ENCODE measurements at regions not wholly inside any gene's neighbourhood (a gene's known extent, or its start where the extent isn't known, plus 50 kb on each side); places are given as distances from the start of the nearest gene placed in this dataset.
A peak's percentile ranks its signal among the peaks of the same experiment; 100 is the strongest.

DNA sequence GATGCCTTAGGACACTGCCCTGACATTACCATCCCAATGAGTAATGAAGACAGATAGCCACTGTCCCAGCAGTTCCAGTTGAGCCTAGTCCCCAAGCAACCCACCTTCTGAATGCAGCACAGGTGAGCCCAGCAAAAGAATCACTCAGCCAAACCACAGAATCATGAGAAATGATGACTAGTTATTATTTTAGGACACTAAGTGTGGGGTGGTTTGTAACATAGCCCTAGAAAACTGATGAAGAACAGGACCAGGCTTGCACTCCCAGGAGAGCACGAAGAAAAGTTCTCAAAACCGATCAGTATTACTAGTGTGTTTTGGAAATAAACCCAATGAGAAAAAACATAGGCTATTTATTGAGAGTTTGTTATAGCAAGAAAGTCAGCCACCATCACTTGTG lies 129.6 kb upstream of the CNTN6 start:
- no peak for DNase-seq

DNA sequence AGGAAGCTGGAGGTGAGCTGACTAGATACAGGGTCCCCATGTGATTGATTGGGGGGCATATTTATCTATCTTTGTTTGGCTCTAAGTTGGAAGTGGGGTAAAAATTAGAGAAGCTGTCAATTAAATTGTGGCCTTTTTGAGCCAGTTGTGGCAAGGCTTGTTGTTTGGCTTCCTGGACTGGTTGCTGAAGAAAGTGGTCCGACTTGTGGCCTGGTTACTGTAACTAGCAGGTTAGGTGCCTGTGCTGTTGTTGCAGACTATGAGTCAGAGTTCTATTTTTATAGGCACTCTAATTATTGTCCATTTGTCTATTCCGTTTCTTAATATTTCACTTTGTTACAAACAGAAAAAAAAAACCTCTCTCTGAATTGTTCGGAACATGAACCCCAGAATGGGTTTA lies 129.1 kb upstream of the CNTN6 start:
- DNase-seq: no peak

DNA sequence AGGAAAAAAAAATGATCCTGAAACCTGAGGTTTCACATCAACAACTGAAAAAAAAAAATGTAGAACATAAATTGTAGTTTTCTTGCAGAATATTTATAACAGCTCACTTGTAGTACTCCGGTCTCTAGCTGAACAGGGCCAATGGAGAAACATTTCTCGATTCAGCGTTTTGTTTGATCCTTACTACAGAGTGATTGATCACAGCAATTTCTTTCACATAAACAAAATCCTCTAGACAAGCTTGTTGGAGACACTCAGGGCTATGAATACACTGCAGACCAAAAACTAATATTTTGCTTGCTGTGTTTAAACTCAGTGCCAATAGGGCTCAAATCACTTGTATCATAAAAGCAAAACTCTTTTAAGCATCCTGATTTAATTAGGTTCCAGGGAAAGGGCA lies 127.0 kb upstream of the CNTN6 start:
- DNase-seq: no peak

DNA sequence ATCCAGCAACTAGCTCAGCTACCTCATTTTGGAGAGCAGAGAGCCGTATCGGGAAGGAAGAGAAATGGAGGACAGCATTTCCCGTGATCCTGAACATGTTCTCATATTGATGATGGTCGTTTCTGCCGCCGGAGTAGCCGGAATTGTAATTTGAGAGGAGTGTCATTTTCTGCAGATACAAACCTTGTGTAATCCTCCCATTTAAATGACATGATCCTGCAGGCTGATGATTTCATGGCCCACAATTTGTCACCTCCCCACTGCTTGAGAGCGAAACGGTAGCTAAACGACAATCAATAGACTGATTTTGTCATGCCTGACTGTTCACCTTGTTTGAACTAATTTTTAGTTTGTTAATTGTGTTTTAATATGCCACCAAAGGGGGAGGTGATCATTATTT lies 126.5 kb upstream of the CNTN6 start:
- no peak for DNase-seq

DNA sequence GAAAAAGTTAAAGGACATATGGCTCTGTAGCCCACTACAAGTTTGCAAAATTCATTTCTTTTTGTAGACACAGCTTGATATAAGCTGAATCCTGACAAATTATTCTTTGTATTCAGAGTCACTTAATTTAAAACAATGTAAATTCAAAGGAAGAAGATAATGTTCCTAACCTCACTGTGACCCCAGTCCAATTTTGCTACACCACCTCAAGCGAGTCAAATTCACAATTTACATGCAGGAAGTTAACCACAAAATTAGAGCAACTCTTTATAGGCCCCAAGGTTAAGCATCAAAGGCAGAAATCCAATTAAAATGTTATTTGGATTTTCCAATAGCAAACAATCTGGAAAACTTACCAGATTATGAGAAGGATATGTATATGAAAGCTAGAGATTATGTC lies 119.5 kb upstream of the CNTN6 start:
- DNase-seq: no peak

DNA sequence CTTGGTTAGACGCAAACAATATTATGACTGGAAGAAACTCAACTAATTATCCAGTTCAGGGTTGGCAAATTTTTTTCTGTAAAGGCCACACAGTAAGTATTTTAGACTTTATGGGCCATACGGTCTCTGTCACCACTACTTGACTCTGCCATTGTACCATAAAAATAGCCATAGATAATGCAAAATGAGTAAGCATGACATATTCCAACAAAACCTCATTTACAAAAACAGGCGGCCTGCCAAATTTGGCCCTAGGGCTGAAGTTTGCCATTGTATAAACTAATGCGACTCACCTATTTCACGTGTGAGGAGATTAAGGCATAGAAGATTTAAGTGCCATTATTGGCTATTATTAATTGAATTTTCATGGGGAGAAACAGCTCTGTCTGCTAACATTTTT lies 116.8 kb upstream of the CNTN6 start:
- no peak for DNase-seq

DNA sequence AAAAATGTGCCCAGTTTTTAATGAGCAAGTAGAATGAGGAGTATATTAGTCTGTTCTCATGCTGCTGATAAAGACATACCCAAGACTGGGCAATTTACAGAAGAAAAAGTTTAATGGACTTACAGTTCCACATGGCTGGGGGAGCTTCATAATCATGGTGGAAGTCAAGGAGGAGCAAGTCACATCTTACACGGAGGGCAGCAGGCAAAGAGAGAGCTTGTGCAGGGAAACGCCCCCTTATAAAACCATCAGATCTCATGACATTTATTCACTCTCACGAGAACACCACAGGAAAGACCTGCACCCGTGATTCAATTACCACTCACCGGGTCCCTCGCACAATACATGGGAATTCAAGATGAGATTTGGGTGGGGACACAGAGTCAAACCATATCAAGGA lies 111.7 kb upstream of the CNTN6 start:
- no peak for DNase-seq

DNA sequence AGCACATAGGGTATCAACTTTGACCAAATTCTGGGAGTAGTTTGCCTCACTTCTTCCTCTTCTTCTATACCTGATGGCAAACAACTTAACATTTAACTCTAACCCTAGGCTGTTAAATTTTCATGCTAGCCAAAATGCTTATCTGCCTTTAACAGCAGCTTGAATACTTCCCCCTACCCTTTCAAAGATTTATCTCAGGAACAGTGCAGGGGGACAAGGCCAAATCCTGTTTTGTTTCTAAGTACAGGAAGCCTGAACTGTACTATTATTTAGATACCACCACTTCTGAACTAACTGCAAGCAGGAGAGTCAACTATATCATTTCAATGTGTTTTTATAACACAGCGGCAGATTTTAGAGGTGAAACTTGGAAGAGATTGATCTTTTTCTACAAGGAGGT lies 104.0 kb upstream of the CNTN6 start:
- no peak for DNase-seq

DNA sequence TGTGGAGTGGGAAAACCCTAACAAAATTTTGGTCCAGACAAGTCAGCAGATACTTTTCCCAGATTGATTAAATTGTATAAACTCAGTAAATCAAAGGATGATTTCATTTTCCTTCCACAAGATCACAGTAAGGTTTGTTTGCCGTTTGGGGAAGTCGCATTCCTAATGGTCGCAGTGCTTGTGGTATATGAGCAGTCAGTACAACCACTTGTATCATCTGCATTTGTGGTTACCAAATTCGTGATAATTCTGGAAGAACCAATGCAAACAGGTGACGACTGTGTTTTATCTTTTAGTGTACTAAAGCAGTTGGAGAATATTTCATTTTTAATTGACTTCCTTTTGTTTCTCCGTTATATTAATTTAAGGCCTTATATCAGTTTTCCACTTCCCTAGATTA lies 100.0 kb upstream of the CNTN6 start:
- no peak for DNase-seq

DNA sequence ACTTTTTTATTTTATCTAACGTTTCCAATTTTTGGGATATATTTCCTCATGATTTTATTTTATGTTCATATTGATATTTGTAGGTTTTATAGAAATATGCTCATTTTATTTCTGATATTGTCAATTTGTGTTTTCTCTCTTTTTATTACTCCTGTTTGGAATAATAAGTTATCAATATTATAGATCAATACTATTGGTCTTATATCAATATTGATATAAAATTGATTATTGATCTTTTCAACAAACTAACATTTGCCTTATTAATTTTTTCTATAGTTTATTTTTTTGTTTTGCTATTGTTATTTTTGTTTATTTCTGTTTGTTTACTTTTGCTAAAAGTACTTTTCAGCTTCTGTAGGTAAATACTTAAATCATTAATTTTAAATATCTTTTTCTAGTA lies 90.8 kb upstream of the CNTN6 start:
- no peak for DNase-seq

DNA sequence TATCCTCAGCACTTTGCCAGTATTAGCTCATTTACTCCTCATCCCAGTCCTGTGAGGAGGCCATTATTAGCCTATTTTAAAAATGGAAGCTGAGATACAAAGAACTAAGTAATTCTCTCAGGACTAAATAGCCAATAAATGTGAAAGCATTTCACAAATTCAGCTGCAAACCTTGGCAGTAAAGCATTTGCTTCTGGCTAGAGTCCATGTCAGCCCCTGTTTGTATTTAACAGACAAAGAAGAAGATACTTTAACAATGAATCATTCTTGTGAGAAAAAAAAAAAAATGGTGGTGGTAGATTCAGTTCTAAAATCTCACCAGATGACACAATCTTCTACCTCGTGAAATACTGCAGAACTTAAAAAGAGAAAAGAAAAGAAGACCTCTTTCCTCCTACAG lies 85.0 kb upstream of the CNTN6 start:
- peak; percentile 65 for DNase-seq

DNA sequence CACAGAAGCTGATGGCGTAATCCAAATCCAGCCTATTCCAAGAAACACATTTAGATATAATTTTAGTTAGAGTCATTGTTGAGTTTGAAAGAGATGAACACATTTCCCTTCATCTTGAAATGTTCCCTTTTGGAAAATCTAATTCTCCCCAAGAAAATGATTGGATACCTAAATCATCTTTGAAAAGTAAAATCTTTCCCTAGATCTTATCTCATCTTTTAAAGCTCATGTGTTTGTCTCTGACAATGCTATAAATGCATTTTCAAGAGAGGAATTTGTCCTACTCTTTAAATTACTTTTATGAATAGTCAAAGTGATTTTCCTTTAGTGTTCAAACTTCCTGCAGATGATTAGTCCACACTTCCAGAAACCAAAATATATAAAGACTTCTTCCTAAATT lies 82.6 kb upstream of the CNTN6 start:
- no peak for DNase-seq

DNA sequence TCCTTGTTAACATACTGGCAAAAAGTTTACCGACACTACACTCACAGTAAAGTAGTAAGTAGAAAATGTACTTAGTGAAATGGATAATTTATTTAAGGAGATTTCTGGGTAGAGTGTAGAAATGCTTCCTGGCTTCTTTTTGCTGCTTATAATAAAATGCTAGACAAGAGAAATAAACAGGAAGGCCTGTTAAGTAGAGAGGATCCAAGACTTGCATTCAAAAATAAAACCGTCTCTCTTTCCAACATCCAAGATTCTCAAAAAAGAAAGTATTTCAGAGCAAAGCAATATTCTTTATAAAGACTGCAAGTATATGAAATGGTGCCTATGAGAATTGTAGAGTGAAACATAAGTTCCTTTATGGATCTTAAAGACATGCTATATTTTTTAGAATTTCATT lies 77.0 kb upstream of the CNTN6 start:
- no peak for DNase-seq

DNA sequence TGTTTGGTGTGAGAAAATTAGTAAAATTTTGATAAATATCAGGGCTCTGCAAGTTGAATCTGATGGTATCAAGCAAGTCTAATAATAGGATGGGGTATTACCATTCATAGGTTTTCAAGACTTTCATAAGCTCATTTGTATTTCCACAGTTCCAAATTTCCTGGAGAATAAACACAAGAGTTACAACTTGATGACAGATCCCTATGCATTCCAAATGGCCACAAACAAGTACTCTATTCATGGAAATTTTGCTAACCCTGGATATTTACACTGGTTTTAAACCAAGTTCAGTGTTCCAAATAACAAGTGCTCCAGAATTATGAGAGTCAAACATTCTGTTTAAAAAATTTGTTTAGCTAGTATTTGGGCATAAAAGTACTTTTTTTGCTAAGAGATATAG lies 75.0 kb upstream of the CNTN6 start:
- no peak for DNase-seq

DNA sequence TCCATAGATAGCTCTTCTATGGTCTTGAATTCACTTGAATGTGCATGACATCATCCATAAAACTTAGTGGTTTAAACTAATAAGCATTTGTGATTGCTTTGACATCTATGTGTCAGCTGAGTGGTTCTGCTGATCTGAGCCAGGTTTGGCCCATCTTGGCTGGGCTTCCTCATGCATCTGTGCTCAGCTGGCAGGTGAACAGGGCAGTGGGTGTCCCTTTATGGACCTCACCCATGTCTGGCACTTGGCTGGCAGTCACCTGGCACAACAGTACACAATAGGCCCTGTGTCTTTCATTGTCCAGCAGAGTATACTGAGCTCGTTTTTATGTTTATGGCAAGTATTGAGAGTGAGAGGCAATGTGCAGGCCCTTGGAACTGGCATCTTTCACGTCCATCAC lies 73.7 kb upstream of the CNTN6 start:
- DNase-seq: no peak

DNA sequence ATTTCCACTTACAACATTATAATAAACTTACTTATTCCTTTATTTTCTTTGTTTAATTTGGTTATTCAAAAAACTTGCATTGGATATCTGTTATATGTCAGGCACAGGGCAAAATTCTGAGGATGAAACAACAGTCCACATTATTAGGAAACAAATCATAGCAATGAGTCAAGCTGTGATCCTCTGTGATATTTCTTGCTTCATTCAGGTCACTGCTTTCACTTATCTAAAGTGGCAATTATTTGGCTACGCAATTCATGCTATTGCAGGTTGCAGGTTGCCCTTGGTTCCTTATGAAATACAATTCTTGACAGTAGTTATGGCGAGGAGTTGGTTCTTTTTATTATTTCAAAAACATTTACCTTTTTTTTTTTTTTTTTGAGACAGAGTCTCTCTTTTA lies 66.4 kb upstream of the CNTN6 start:
- DNase-seq: no peak

DNA sequence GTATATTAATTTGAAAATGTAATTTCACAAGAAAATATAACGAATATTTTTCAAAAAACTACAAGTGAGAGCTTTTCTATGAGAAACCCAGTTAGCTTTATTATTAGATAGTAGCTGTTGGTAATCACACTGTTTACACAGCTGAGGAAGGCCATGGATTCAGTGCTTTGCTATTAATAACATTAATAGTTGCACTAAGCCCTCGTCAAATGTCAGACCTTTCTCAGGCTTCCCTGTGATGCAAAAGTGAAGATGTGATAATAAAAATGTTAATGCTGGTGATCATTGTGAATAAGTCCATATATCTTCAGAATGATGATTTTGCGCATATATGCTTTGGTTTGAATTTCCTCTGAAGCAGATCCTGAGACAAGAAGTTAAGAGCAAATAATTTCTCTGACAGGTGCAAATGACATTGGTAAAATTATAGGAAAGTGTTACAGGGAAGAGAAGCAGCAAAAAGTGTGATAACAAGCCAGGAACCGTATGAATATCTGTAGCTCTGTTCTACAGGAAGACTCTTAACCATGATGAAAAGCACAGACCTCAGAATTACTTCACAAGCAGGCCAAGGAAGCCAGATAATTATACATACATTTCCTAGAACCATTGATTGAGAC lies 56.5 kb upstream of the CNTN6 start:
- DNase-seq: no peak

DNA sequence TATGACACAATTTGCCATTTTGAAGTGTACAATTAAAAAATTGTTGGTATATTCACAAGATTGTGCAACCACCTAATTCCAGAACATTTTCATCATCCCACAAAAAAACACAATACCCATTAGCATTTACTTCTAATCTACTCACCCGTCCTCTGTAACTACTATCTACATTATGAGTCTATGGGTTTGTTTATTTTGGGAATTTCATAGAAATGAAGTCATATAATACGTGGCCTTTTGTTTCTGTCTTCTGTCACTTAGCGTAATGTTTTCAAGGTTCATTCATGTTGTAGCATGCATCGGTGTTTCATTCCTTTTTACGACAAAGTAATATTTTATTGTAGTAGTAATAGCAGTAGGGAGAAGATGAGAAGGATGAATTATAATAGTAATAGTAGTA lies 55.2 kb upstream of the CNTN6 start:
- no peak for DNase-seq

Data from right hindlimb (tissue), 1 donor.